Adrenal gland (tissue), 9 donors: ENCODE measurements at regions not wholly inside any gene's neighbourhood (a gene's known extent, or its start where the extent isn't known, plus 50 kb on each side); places are given as distances from the start of the nearest gene placed in this dataset.

Experiments
- DNase-seq, 7 donors: peaks; one replicate each; pipeline ENCODE4 v3.0.0-alpha.2; 2019 to 2020
- H3K27ac ChIP-seq, 5 donors: fragments of 200-600 bp; sonication (generic) in 4 of 5; 1 replicate in 3 of 5; 2 replicates in 2 of 5; pipeline versions ENCODE4 v1.5.1 to v1.8.0; 2016 to 2020; ENCODE audit warnings: mild to moderate bottlenecking in 1 of 5
- H3K27me3 ChIP-seq: fragments of 200-600 bp; 2 replicates; pipeline ENCODE4 v1.8.0; 2021
- H3K36me3 ChIP-seq, 2 donors: fragments of 200-600 bp; replicated peaks in 1 of 2; 1 replicate in 1 of 2; 2 replicates in 1 of 2; pipeline versions ENCODE4 v1.5.1 to v1.8.0; 2018 to 2022
- H3K4me1 ChIP-seq, 2 donors: fragments of 200-600 bp; replicated peaks in 1 of 2; 1 replicate in 1 of 2; 2 replicates in 1 of 2; pipeline versions ENCODE4 v1.5.1 to v1.8.0; 2018 to 2021
- H3K4me3 ChIP-seq, 4 donors: fragments of 200-600 bp; sonication (generic) in 3 of 4; one replicate each; pipeline ENCODE4 v1.5.1; 2016 to 2018
- H3K9me3 ChIP-seq, 3 donors: fragments of 200-600 bp; sonication (generic) in 1 of 3; replicated peaks in 1 of 3; 1 replicate in 2 of 3; 2 replicates in 1 of 3; pipeline versions ENCODE4 v1.5.1 to v1.8.0; 2016 to 2021
- POLR2A ChIP-seq, 2 donors: fragments of 450-650 bp; IDR thresholded peaks; one replicate each; pipeline ENCODE4 v1.6.1; 2017; ENCODE audit warnings: antibody characterized with exemption in 2 of 2, mild to moderate bottlenecking in 2 of 2, moderate library complexity in 1 of 2
- WGBS, 4 donors: extraction: QIAGEN DNeasy Blood & Tissue Kit in 2 of 4; methylation state at CpG; one replicate each; pipeline versions ENCODE4 v1.1.5 to v1.1.7; 2013 to 2017; 5-methylcytosine and 5-hydroxymethylcytosine counted together
- intact Hi-C, 2 donors: fragments of 100-400 bp; cut with DNase I; formaldehyde crosslinking; loops; one replicate each; pipeline versions ENCODE4 v1.14.1 to v1.15.0; 2022 to 2023
- TF ChIP-seq, protein P1 (sequence below), 6 experiments: fragments of 450-650 bp in 4 of 6; fragments of 200-600 bp in 2 of 6; sonication (generic) in 1 of 6; IDR thresholded peaks; 1 replicate in 5 of 6; 2 replicates in 1 of 6; pipeline versions ENCODE4 v1.5.1 to v1.8.0; 2016 to 2021; ENCODE audit warnings: antibody characterized with exemption in 6 of 6, mild to moderate bottlenecking in 2 of 6, moderate library complexity in 1 of 6
- donor health status: healthy with polysubstance abuse.
- donor health status: Bipolar disorder and iron deficiency.
- donor health status: DM: yes; HTN: yes; CAD: no.
- donor health status: DM: no; HTN: no; CAD: no.
- donor health status: DM: no; HTN: no; CAD: no.

DNA sequence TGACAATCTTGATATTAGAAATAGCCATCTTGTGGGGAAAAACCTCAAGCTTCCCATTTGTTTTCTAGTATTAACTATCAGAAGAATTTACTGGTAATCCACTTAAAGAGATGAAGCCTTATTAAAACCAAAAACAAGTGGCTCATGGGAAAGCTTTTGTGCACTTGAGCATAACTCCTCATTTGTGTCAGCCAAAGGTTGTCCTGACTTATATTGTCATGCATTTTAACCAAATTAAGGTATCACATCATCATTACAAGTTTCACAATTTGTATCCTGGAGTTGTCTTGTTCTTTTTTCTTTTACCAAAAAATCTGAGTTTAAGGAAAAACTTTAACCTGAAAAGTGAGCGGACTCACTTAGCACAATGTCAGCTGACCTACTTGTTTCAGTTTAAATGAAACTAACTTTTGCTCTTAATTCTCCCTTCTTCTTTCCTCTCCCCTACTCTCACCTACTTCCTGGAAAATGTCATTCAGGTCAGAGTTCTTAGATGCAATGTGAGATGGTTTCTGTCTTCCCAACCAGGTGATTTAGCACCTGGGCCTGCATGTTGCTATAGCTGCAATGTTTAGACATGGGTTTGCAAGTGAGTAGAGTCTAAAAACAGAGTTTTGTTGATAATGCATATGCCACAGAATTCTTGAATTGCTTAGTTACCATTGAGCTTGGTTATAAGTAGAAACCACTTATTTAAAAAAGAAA, 82.8 kb downstream of the TNFAIP3 start:
- Histone ChIP-seq H3K9me3 (no peaks in the 10 kb centered on the region), H3K27ac (no peak overlapping the region), H3K27me3 (no peaks in the 10 kb centered on the region), H3K4me3 (no peak overlapping the region), H3K4me1 (no peaks in the 10 kb centered on the region), H3K36me3 (no peaks in the 10 kb centered on the region)
- intact Hi-C loops = loop anchor here (5.0 to 10.0 kb wide), 2 partner anchors 75 to 148 kb away; no protein-coding TSS in a partner anchor
- DNase-seq = no peak
- no peak for TF ChIP-seq POLR2A (IDR thresholded peaks at IDR 0.05)
- TF ChIP-seq, protein P1, sequence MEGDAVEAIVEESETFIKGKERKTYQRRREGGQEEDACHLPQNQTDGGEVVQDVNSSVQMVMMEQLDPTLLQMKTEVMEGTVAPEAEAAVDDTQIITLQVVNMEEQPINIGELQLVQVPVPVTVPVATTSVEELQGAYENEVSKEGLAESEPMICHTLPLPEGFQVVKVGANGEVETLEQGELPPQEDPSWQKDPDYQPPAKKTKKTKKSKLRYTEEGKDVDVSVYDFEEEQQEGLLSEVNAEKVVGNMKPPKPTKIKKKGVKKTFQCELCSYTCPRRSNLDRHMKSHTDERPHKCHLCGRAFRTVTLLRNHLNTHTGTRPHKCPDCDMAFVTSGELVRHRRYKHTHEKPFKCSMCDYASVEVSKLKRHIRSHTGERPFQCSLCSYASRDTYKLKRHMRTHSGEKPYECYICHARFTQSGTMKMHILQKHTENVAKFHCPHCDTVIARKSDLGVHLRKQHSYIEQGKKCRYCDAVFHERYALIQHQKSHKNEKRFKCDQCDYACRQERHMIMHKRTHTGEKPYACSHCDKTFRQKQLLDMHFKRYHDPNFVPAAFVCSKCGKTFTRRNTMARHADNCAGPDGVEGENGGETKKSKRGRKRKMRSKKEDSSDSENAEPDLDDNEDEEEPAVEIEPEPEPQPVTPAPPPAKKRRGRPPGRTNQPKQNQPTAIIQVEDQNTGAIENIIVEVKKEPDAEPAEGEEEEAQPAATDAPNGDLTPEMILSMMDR (IDR thresholded peaks at IDR 0.05) = no peak
- 90 to 98% (median 94%) methylated on average over 1 of the region's 1 CpG for WGBS, 4 donors

DNA sequence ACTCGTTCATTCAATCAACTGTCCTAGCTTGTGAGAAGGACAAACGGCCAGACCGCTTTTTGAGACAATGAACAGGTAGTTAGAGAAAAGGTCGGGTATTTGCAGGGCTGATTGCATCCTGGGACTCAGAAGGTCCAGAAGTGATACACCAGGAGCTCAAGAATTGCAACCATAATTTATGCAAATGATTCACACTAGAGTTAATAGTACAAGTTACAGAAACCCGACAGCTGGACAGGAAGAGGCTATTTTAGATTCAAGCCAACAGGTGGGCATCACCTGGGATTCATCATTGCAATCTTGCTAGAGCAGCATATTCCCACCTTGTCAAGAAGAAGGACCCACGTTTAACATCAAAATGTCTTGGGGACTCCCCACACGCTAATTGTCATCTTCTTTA, 83.5 kb downstream of the TNFAIP3 start:
- whole genome bisulfite sequencing, 4 donors = 77 to 87% (median 81%) methylated on average over 7 of the region's 7 CpGs
- no peaks in the 10 kb centered on the region for H3K36me3 ChIP-seq
- H3K4me1 ChIP-seq = no peaks in the 10 kb centered on the region
- no peaks in the 10 kb centered on the region for H3K9me3 ChIP-seq
- H3K27ac ChIP-seq = no peak overlapping the region
- H3K27me3 ChIP-seq = no peaks in the 10 kb centered on the region
- intact Hi-C loops = no loop called here
- no peak for TF ChIP-seq POLR2A (IDR thresholded peaks at IDR 0.05)
- TF ChIP-seq, protein P1 (IDR thresholded peaks at IDR 0.05) = no peak
- no peak overlapping the region for H3K4me3 ChIP-seq
- DNase-seq = no peak

DNA sequence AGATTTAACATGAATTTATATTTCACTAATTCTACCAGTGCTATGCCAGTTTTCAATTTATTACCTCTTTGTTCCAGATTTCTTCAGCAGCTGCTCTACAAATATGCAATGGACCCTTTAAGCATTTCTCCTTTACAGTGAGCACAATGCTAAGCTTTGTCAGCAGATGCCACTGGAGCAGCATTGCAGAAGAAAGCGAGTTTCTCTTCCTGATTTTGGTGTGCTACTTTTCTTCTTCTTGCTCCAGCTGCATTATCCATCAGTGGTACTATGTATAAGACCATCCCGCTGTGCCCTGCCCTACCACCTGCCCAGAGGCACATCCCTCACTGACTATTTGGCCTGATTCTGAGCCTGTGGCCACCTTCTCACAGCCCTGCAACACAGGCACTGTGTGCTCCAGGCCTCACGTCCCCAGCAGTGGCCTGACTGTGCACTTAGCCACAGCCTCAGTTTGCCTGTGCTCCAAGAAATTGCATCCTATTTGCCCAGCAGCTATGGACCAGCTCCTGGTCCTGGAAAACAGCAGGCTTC, 84.1 kb downstream of the TNFAIP3 start:
- H3K4me3 ChIP-seq = no peak overlapping the region
- intact Hi-C loops = no loop called here
- no peaks in the 10 kb centered on the region for H3K27me3 ChIP-seq
- H3K9me3 ChIP-seq = no peaks in the 10 kb centered on the region
- 71 to 72% (median 71%) methylated on average over 3 of the region's 3 CpGs for WGBS, 4 donors
- TF ChIP-seq POLR2A (IDR thresholded peaks at IDR 0.05) = no peak
- TF ChIP-seq, protein P1 (IDR thresholded peaks at IDR 0.05) = no peak
- no peaks in the 10 kb centered on the region for H3K4me1 ChIP-seq
- no peaks in the 10 kb centered on the region for H3K36me3 ChIP-seq
- no peak overlapping the region for H3K27ac ChIP-seq
- DNase-seq = no peak

DNA sequence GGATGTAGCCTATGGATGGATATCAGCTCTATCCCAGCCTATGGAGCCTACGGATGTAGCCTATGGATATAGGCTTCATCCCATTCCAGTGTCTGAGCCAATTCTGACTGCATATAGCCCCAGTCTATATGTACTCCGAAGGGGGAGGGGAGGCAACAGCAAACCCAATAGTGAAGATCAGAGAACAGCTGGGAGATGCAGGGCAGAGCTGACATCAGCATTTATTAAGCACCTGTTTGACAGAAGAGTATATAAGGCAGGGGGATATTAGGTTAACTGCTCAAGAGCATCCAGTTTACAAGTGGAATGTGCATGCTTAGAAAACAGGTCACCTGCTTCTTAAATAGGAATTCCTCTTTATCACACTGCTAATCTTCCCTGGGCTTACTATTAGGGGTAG, 85.2 kb downstream of the TNFAIP3 start:
- Histone ChIP-seq H3K9me3 (no peaks in the 10 kb centered on the region), H3K27me3 (no peaks in the 10 kb centered on the region), H3K4me1 (no peaks in the 10 kb centered on the region), H3K27ac (no peak overlapping the region), H3K36me3 (no peaks in the 10 kb centered on the region), H3K4me3 (no peak overlapping the region)
- intact Hi-C loops = no loop called here
- no peak for DNase-seq
- WGBS, 4 donors = 58 to 88% (median 84%) methylated on average over 2 of the region's 2 CpGs
- TF ChIP-seq, protein P1 (IDR thresholded peaks at IDR 0.05) = no peak
- no peak for TF ChIP-seq POLR2A (IDR thresholded peaks at IDR 0.05)
